HG03139 (cell line): ENCODE measurements at regions not wholly inside any gene's neighbourhood (a gene's known extent, or its start where the extent isn't known, plus 50 kb on each side); places are given as distances from the start of the nearest gene placed in this dataset.
"Not testable (repeated sequence)": the region's sequence is repeated elsewhere in the genome, so short reads cannot be mapped to it uniquely, and the experiment has no call there.

Source experiments
- ATAC-seq: cut with Tn5 transposase; IDR thresholded peaks from one replicate; pipeline ENCODE4 v1.9.1; 2021; ENCODE audit not compliant: unreplicated experiment

- ATAC-seq = no peak
These were observed 568.4 kb upstream of the AGA start for GRCh38 chr4:178010596-178010995.

GRCh38 chr4:178015046-178015445, 572.8 kb upstream of the AGA start:
- ATAC-seq = not testable (repeated sequence)

GRCh38 chr4:178026999-178027398, 584.8 kb upstream of the AGA start:
- ATAC-seq = no peak

GRCh38 chr4:178027796-178028195, 585.6 kb upstream of the AGA start:
- ATAC-seq = no peak

GRCh38 chr4:178028481-178028880, 586.2 kb upstream of the AGA start:
- ATAC-seq = no peak

GRCh38 chr4:178037459-178038214, 595.4 kb upstream of the AGA start:
- ATAC-seq = no peak

GRCh38 chr4:178056996-178057395, 614.8 kb upstream of the AGA start:
- no peak for ATAC-seq

- ATAC-seq = no peak
These were observed 621.3 kb upstream of the AGA start for GRCh38 chr4:178063568-178063967.

- no peak for ATAC-seq
These were observed 624.2 kb upstream of the AGA start for GRCh38 chr4:178066338-178066941.

- no peak for ATAC-seq
These were observed 625.9 kb upstream of the AGA start for GRCh38 chr4:178068136-178068535.

- ATAC-seq = no peak
These were observed 627.9 kb upstream of the AGA start for GRCh38 chr4:178070163-178070562.

- no peak for ATAC-seq
These were observed 638.1 kb upstream of the AGA start for GRCh38 chr4:178080312-178080711.

- no peak for ATAC-seq
These were observed 638.9 kb upstream of the AGA start for GRCh38 chr4:178081176-178081575.

- ATAC-seq = no peak
These were observed 639.7 kb upstream of the AGA start for GRCh38 chr4:178081896-178082295.

- ATAC-seq = no peak
These were observed 640.7 kb upstream of the AGA start for GRCh38 chr4:178082906-178083305.

GRCh38 chr4:178083968-178084367, 641.7 kb upstream of the AGA start:
- ATAC-seq = no peak

- no peak for ATAC-seq
These were observed 644.1 kb upstream of the AGA start for GRCh38 chr4:178086320-178086719.

GRCh38 chr4:178090640-178091411, 648.6 kb upstream of the AGA start:
- no peak for ATAC-seq

GRCh38 chr4:178102139-178102538, 659.9 kb upstream of the AGA start:
- ATAC-seq = no peak

GRCh38 chr4:178105242-178105641, 663.0 kb upstream of the AGA start:
- ATAC-seq = no peak

- no peak for ATAC-seq
These were observed 694.6 kb upstream of the AGA start for GRCh38 chr4:178136736-178137345.
